ENCODE measurements at regions not wholly inside any gene's neighbourhood (a gene's known extent, or its start where the extent isn't known, plus 50 kb on each side); places are given as distances from the start of the nearest gene placed in this dataset.

DNA sequence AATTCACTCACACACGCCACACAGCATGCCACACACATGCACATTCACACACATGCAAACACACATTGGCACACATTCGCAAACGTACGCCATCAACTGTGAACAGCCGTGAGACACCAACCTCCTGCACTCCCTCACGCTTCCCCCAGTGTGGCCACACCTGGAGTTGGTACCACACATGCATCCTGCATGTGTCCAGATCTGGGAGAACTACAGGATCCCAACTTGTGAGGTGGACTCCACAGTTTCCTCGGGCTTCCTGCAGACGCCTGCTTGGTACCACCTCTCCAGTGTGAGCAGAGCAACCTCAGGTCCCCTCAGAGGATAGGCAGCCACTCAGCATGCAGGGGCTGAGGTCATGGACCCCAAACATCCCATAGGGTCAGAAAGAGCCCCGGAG is 239.0 kb downstream of the EIPR1 start:
- H3K9me3 ChIP-seq = no peaks in the 10 kb centered on the region
- H3K36me3 ChIP-seq = no peaks in the 10 kb centered on the region
- H3K27ac ChIP-seq = no peak overlapping the region
- TF ChIP-seq, protein P1, sequence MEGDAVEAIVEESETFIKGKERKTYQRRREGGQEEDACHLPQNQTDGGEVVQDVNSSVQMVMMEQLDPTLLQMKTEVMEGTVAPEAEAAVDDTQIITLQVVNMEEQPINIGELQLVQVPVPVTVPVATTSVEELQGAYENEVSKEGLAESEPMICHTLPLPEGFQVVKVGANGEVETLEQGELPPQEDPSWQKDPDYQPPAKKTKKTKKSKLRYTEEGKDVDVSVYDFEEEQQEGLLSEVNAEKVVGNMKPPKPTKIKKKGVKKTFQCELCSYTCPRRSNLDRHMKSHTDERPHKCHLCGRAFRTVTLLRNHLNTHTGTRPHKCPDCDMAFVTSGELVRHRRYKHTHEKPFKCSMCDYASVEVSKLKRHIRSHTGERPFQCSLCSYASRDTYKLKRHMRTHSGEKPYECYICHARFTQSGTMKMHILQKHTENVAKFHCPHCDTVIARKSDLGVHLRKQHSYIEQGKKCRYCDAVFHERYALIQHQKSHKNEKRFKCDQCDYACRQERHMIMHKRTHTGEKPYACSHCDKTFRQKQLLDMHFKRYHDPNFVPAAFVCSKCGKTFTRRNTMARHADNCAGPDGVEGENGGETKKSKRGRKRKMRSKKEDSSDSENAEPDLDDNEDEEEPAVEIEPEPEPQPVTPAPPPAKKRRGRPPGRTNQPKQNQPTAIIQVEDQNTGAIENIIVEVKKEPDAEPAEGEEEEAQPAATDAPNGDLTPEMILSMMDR (IDR thresholded peaks at IDR 0.05) = no peak
- DNase-seq (ENCODE audit: low spot score in 2 of 2) = no peak
- intact Hi-C loops (cut with DNase I) = no loop called here
- H3K4me1 ChIP-seq = no peaks in the 10 kb centered on the region
- H3K4me3 ChIP-seq = no peak overlapping the region
- no peaks in the 10 kb centered on the region for H3K27me3 ChIP-seq

DNA sequence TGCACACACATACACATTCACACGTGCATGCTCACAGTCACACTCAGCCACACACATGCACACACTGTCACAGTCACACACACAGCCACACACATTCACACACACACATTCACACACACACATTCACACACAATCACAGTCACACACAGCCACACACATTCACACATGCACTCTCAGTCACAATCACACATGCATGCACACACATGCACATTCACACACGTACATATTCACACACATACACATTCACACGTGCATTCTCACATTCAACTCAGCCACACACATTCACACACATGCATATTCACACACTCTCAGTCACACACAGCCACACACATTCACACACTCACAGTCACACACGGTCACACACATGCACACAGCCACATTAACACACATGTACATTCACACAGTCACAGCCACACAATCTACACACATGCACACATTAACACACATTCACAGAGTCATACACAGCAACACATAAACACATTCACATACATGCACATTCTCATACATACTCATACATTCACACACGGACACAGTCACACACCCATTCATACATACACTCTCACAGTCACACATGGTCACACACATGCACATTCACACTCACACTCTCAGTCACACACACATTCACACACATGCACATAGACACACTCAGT is 239.8 kb downstream of the EIPR1 start:
- TF ChIP-seq, protein P1 (IDR thresholded peaks at IDR 0.05) = no peak
- DNase-seq (ENCODE audit: low spot score in 2 of 2) = no peak
- no peak overlapping the region for H3K4me3 ChIP-seq
- no peaks in the 10 kb centered on the region for H3K9me3 ChIP-seq
- no peaks in the 10 kb centered on the region for H3K27me3 ChIP-seq
- H3K36me3 ChIP-seq = no peaks in the 10 kb centered on the region
- H3K27ac ChIP-seq = no peak overlapping the region
- no peaks in the 10 kb centered on the region for H3K4me1 ChIP-seq
- intact Hi-C loops (cut with DNase I) = no loop called here

DNA sequence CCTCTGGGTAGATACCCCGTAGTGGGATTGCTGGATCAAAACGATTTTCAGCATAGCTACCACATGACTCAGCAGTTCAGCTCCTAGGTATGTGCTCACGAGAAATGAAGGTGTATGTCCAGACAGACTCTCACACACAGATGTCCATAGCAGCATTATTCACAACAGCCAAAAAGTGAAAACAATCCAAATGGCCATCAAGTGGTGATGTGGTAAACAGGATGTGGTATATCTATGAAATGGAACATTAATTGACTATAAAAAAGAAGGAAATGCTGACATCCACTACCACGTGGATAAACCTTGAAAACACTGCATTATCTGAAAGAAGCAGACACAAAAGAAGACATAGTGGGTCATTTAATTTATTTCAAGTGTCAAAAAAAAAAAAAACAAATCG is 241.9 kb downstream of the EIPR1 start:
- Histone ChIP-seq H3K4me1 (no peaks in the 10 kb centered on the region), H3K36me3 (no peaks in the 10 kb centered on the region), H3K9me3 (no peaks in the 10 kb centered on the region), H3K27me3 (no peaks in the 10 kb centered on the region), H3K4me3 (no peak overlapping the region), H3K27ac (no peak overlapping the region)
- no peak for DNase-seq (ENCODE audit: low spot score in 2 of 2)
- TF ChIP-seq, protein P1 (IDR thresholded peaks at IDR 0.05) = no peak
- intact Hi-C loops (cut with DNase I) = no loop called here

DNA sequence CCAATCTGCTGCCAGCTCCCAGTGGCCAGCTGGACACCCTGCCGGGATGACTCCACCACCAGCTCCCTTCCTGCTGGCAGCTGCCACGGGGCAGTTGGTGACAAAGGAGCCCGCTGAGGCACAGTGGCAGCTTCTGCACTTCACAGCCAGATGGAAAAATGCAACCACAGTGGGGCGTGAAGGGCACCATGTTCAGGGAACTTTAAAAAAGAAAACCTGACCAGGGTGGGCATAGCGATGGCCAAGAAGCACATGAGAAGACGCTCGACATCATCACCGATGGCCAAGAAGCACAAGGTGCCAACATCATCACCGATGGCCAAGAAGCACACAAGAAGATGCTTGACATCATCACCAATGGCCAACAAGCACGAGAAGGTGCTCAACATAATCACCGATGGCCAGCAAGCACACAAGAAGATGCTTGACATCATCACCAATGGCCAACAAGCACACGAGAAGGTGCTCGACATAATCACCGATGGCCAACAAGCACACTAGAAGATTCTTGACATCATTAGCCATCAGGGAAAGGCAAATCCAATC is 243.5 kb downstream of the EIPR1 start:
- intact Hi-C loops (cut with DNase I) = no loop called here
- no peak for DNase-seq (ENCODE audit: low spot score in 2 of 2)
- H3K27ac ChIP-seq = no peak overlapping the region
- H3K36me3 ChIP-seq = no peaks in the 10 kb centered on the region
- H3K4me3 ChIP-seq = no peak overlapping the region
- H3K27me3 ChIP-seq = no peaks in the 10 kb centered on the region
- no peaks in the 10 kb centered on the region for H3K4me1 ChIP-seq
- TF ChIP-seq, protein P1 (IDR thresholded peaks at IDR 0.05) = no peak
- H3K9me3 ChIP-seq = no peaks in the 10 kb centered on the region

DNA sequence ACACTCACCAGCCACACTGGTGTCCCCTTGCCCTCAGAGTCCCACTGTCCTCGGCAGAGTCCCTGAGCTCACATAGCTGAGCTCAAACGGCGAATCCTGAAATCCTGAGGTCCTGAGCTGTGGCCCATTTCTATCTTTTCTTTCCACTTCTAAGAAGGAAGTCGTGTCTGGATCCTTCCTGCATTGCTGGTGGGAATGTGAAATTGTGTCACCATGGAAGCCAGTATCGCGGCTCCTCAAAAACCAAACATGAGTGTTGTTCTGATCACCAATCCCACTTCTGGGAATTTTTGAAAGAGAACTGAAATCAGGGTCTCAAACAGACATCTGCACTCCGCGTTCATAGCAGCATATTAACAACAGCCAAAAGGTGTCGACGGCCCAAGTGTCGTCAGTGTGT is 244.7 kb downstream of the EIPR1 start:
- Histone ChIP-seq H3K4me1 (no peaks in the 10 kb centered on the region), H3K36me3 (no peaks in the 10 kb centered on the region), H3K9me3 (no peaks in the 10 kb centered on the region), H3K27ac (no peak overlapping the region), H3K27me3 (no peaks in the 10 kb centered on the region), H3K4me3 (no peak overlapping the region)
- DNase-seq (ENCODE audit: low spot score in 2 of 2) = no peak
- intact Hi-C loops (cut with DNase I) = no loop called here
- TF ChIP-seq, protein P1 (IDR thresholded peaks at IDR 0.05) = no peak
